Mesenchymal stem cell (in vitro differentiated cells and primary cell): ENCODE measurements at regions not wholly inside any gene's neighbourhood (a gene's known extent, or its start where the extent isn't known, plus 50 kb on each side); places are given as distances from the start of the nearest gene placed in this dataset.

Source experiments
- DNase-seq: peaks from one replicate; pipeline ENCODE4 v3.0.0-alpha.2; 2013
- H2AFZ ChIP-seq: one replicate; pipeline ENCODE4 v1.6.1; 2013; ENCODE audit warnings: low read depth, mild to moderate bottlenecking, control low read depth, inconsistent platforms, low read length, moderate library complexity
- H2AK5ac ChIP-seq: 2 replicates; pipeline ENCODE4 v1.6.1; 2013; ENCODE audit warnings: low read length, moderate library complexity, mild to moderate bottlenecking, inconsistent platforms; ENCODE audit not compliant: severe bottlenecking
- H2BK120ac ChIP-seq: one replicate; pipeline ENCODE4 v1.6.1; 2013; ENCODE audit warnings: low read depth, mild to moderate bottlenecking, inconsistent platforms, low read length, moderate library complexity
- H2BK12ac ChIP-seq, 2 experiments: one replicate each; pipeline ENCODE4 v1.6.1; 2013; ENCODE audit warnings: inconsistent platforms in 2 of 2, low read length in 2 of 2, mild to moderate bottlenecking in 2 of 2, moderate library complexity in 2 of 2, control low read depth in 1 of 2
- H2BK15ac ChIP-seq: one replicate; pipeline ENCODE4 v1.6.1; 2013; ENCODE audit warnings: mild to moderate bottlenecking, low read depth, inconsistent platforms; ENCODE audit not compliant: poor library complexity, severe bottlenecking
- H2BK5ac ChIP-seq: 2 replicates; pipeline ENCODE4 v1.6.1; 2013; ENCODE audit warnings: low read depth, mild to moderate bottlenecking, low read length, control low read depth, inconsistent platforms; ENCODE audit not compliant: poor library complexity, severe bottlenecking
- H3K14ac ChIP-seq, 2 experiments: one replicate each; pipeline ENCODE4 v1.6.1; 2013; ENCODE audit warnings: inconsistent platforms in 2 of 2, low read length in 2 of 2, control low read depth in 1 of 2, mild to moderate bottlenecking in 1 of 2, moderate library complexity in 1 of 2
- H3K18ac ChIP-seq, 2 experiments: one replicate each; pipeline ENCODE4 v1.6.1; 2013; ENCODE audit warnings: inconsistent platforms in 2 of 2, low read length in 2 of 2, control low read depth in 1 of 2, low read depth in 1 of 2, mild to moderate bottlenecking in 1 of 2
- H3K23ac ChIP-seq, 2 experiments: one replicate each; pipeline ENCODE4 v1.6.1; 2013; ENCODE audit warnings: inconsistent platforms in 2 of 2, low read length in 2 of 2, mild to moderate bottlenecking in 2 of 2, moderate library complexity in 2 of 2, control low read depth in 1 of 2
- H3K27ac ChIP-seq: 2 replicates; pipeline ENCODE4 v1.5.1; 2013; ENCODE audit warnings: mild to moderate bottlenecking, moderate library complexity, low read length, control low read depth, inconsistent platforms; ENCODE audit not compliant: poor library complexity, severe bottlenecking
- H3K27me3 ChIP-seq, 2 experiments: 2 replicates each; pipeline versions ENCODE4 v1.6.1 to v1.7.0; 2013; ENCODE audit warnings: low read length in 2 of 2, mild to moderate bottlenecking in 2 of 2, moderate library complexity in 2 of 2, control low read depth in 1 of 2, inconsistent platforms in 1 of 2; ENCODE audit not compliant: control insufficient read depth in 1 of 2, insufficient read depth in 1 of 2
- H3K36me3 ChIP-seq, 2 experiments: 2 replicates each; pipeline versions ENCODE4 v1.6.1 to v1.7.0; 2013; ENCODE audit warnings: low read length in 2 of 2, control low read depth in 1 of 2, inconsistent platforms in 1 of 2, low read depth in 1 of 2, mild to moderate bottlenecking in 1 of 2; ENCODE audit not compliant: insufficient read depth in 2 of 2, control insufficient read depth in 1 of 2
- H3K4ac ChIP-seq, 2 experiments: one replicate each; pipeline ENCODE4 v1.6.1; 2013; ENCODE audit warnings: inconsistent platforms in 2 of 2, low read length in 2 of 2, mild to moderate bottlenecking in 2 of 2, moderate library complexity in 2 of 2, control low read depth in 1 of 2, low read depth in 1 of 2
- H3K4me1 ChIP-seq: 2 replicates; pipeline ENCODE4 v1.6.1; 2013; ENCODE audit warnings: low read depth, low read length, control low read depth; ENCODE audit not compliant: control insufficient read depth, insufficient read depth
- H3K4me2 ChIP-seq: 2 replicates; pipeline ENCODE4 v1.6.1; 2013; ENCODE audit warnings: low read length, mild to moderate bottlenecking, inconsistent platforms; ENCODE audit not compliant: poor library complexity, severe bottlenecking
- H3K4me3 ChIP-seq, 2 experiments: 2 replicates each; pipeline versions ENCODE4 v1.5.1 to v1.7.0; 2013; ENCODE audit warnings: low read length in 2 of 2, mild to moderate bottlenecking in 2 of 2, control low read depth in 1 of 2, low read depth in 1 of 2; ENCODE audit not compliant: insufficient read depth in 1 of 2
- H3K79me1 ChIP-seq: replicated peaks from 2 replicates; pipeline ENCODE4 v1.6.1; 2013; ENCODE audit warnings: mild to moderate bottlenecking, control low read depth, low read length, inconsistent platforms; ENCODE audit not compliant: poor library complexity, severe bottlenecking
- H3K9ac ChIP-seq: 2 replicates; pipeline ENCODE4 v1.7.0; 2013; ENCODE audit warnings: mild to moderate bottlenecking, low read length, moderate library complexity
- H3K9me3 ChIP-seq: 2 replicates; pipeline ENCODE4 v1.7.0; 2013; ENCODE audit warnings: mild to moderate bottlenecking, low read length; ENCODE audit not compliant: control insufficient read depth
- H4K8ac ChIP-seq: one replicate; pipeline ENCODE4 v1.6.1; 2013; ENCODE audit warnings: inconsistent platforms, mild to moderate bottlenecking, low read length, moderate library complexity
- H4K91ac ChIP-seq: one replicate; pipeline ENCODE4 v1.6.1; 2013; ENCODE audit warnings: mild to moderate bottlenecking, low read length, inconsistent platforms
- WGBS: methylation state at CpG from one replicate; pipeline ENCODE4 v1.1.7; 2013; ENCODE audit warnings: mixed read lengths; 5-methylcytosine and 5-hydroxymethylcytosine counted together

GRCh38 chr2:402721-403120 is 114.8 kb upstream of the ALKAL2 start:
- DNase-seq, result no peak
- no peak overlapping the region for H2BK15ac ChIP-seq

GRCh38 chr2:402206-402605 is 114.3 kb upstream of the ALKAL2 start:
- H3K4ac ChIP-seq, result no peak overlapping the region
- no peak overlapping the region for H3K4me2 ChIP-seq
- H3K9ac ChIP-seq, result no peak overlapping the region
- no peak overlapping the region for H3K18ac ChIP-seq
- peaks cover 4% of the 10 kb centered on the region for H3K9me3 ChIP-seq
- H4K8ac ChIP-seq, result no peak overlapping the region
- no peaks in the 10 kb centered on the region for H3K36me3 ChIP-seq
- no peak overlapping the region for H3K23ac ChIP-seq
- H3K14ac ChIP-seq, result no peak overlapping the region
- H2AFZ ChIP-seq, result no peak overlapping the region
- peak overlapping the region; percentile 86 for H2AK5ac ChIP-seq
- no peak overlapping the region for H3K4me3 ChIP-seq
- H2BK120ac ChIP-seq, result no peak overlapping the region
- no peak overlapping the region for H3K27ac ChIP-seq
- no peaks in the 10 kb centered on the region for H3K79me1 ChIP-seq
- no peak overlapping the region for H4K91ac ChIP-seq
- WGBS, result 41% methylated on average over 3 of the region's 3 CpGs
- peaks cover 0 to 3% of the 10 kb centered on the region in 2 experiments for H3K27me3 ChIP-seq
- no peak overlapping the region for H2BK15ac ChIP-seq
- no peak overlapping the region for H2BK5ac ChIP-seq
- no peak overlapping the region for H2BK12ac ChIP-seq
- H3K4me1 ChIP-seq, result peaks cover 10% of the 10 kb centered on the region
- no peak for DNase-seq

More at GRCh38 chr2:402721-403120, 114.8 kb upstream of the ALKAL2 start:
- Histone ChIP-seq H3K23ac (no peak overlapping the region), H3K4me1 (peaks cover 10% of the 10 kb centered on the region), H3K14ac (no peak overlapping the region), H3K27me3 (peaks cover 0 to 7% of the 10 kb centered on the region in 2 experiments), H3K4me3 (no peak overlapping the region), H4K91ac (no peak overlapping the region), H2AFZ (no peak overlapping the region), H4K8ac (no peak overlapping the region), H3K4ac (no peak overlapping the region), H2BK5ac (no peak overlapping the region), H3K27ac (no peak overlapping the region), H3K9me3 (peaks cover 4% of the 10 kb centered on the region), H2BK120ac (no peak overlapping the region), H3K36me3 (no peaks in the 10 kb centered on the region), H2AK5ac (no peak overlapping the region), H3K18ac (no peak overlapping the region), H3K79me1 (no peaks in the 10 kb centered on the region), H3K4me2 (no peak overlapping the region), H2BK12ac (no peak overlapping the region), H3K9ac (no peak overlapping the region)
- WGBS, result 65% methylated on average over 3 of the region's 3 CpGs

GRCh38 chr2:401019-401679 is 113.3 kb upstream of the ALKAL2 start:
- Histone ChIP-seq H3K4me2 (no peak overlapping the region), H3K27ac (no peak overlapping the region), H3K23ac (no peak overlapping the region), H3K27me3 (peaks cover 0 to 3% of the 10 kb centered on the region in 2 experiments), H3K9me3 (peaks cover 4% of the 10 kb centered on the region), H3K79me1 (no peaks in the 10 kb centered on the region), H2BK120ac (no peak overlapping the region), H4K91ac (no peak overlapping the region), H2BK5ac (no peak overlapping the region), H3K14ac (no peak overlapping the region), H3K4me3 (no peak overlapping the region), H2BK15ac (no peak overlapping the region), H3K4ac (no peak overlapping the region), H3K4me1 (peaks cover 10% of the 10 kb centered on the region), H3K18ac (no peak overlapping the region), H2BK12ac (no peak overlapping the region), H3K9ac (no peak overlapping the region), H2AK5ac (peak overlapping the region; percentile 81), H3K36me3 (no peaks in the 10 kb centered on the region), H2AFZ (no peak overlapping the region), H4K8ac (no peak overlapping the region)
- 81% methylated on average over 11 of the region's 14 CpGs for WGBS
- no peak for DNase-seq

GRCh38 chr2:397926-398325 is 110.0 kb upstream of the ALKAL2 start:
- Histone ChIP-seq H3K4me1 (peaks cover 30% of the 10 kb centered on the region), H3K9me3 (no peaks in the 10 kb centered on the region), H3K79me1 (no peaks in the 10 kb centered on the region), H2BK15ac (no peak overlapping the region), H3K4me2 (no peak overlapping the region), H3K9ac (no peak overlapping the region), H3K14ac (no peak overlapping the region), H3K4me3 (no peak overlapping the region), H3K27me3 (peaks cover 0 to 2% of the 10 kb centered on the region in 2 experiments), H3K36me3 (no peaks in the 10 kb centered on the region), H2AFZ (no peak overlapping the region), H4K91ac (no peak overlapping the region), H2BK120ac (no peak overlapping the region), H3K18ac (no peak overlapping the region), H4K8ac (no peak overlapping the region), H2BK12ac (no peak overlapping the region), H3K23ac (no peak overlapping the region), H2AK5ac (no peak overlapping the region), H3K27ac (no peak overlapping the region), H3K4ac (no peak overlapping the region), H2BK5ac (no peak overlapping the region)
- 88% methylated on average over 9 of the region's 9 CpGs for WGBS
- DNase-seq, result no peak
